ENCODE measurements at regions not wholly inside any gene's neighbourhood (a gene's known extent, or its start where the extent isn't known, plus 50 kb on each side); places are given as distances from the start of the nearest gene placed in this dataset.
"Not testable (repeated sequence)": the region's sequence is repeated elsewhere in the genome, so short reads cannot be mapped to it uniquely, and the experiment has no call there.

- FAIRE-seq: no peak
Measured at GRCh38 chr16:75841517-75841916, 115.2 kb upstream of the CPHXL start.

GRCh38 chr16:75847172-75847571 lies 120.9 kb upstream of the CPHXL start:
- no peak for FAIRE-seq

GRCh38 chr16:75854152-75854551 lies 127.9 kb upstream of the CPHXL start:
- no peak for FAIRE-seq

GRCh38 chr16:75860326-75861053 lies 134.2 kb upstream of the CPHXL start:
- FAIRE-seq: no peak

- FAIRE-seq: no peak
Measured at GRCh38 chr16:75861311-75862097, 135.2 kb upstream of the CPHXL start.

GRCh38 chr16:75862098-75862386 lies 135.8 kb upstream of the CPHXL start:
- no peak for FAIRE-seq

DNA sequence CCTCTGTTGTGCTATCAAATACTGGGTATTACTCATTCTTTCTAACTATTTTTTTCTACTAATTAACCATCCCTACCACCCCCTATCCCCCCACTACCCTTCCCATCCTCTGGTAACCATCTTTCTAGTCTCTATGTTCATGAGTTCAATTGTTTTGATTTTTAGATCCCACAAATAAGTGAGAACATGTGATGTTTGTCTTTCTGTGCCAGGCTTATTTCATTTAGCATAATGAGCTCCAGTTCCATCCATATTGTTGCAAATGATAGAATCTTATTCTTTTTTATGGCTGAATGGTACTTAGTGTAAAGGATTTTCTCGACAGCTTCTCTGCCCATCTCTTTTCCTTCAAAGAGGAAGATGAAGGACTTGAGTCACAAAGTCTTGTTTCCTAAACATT lies 138.0 kb upstream of the CPHXL start:
- FAIRE-seq: no peak

- no peak for FAIRE-seq
Measured at GRCh38 chr16:75865736-75866135, 139.4 kb upstream of the CPHXL start.

DNA sequence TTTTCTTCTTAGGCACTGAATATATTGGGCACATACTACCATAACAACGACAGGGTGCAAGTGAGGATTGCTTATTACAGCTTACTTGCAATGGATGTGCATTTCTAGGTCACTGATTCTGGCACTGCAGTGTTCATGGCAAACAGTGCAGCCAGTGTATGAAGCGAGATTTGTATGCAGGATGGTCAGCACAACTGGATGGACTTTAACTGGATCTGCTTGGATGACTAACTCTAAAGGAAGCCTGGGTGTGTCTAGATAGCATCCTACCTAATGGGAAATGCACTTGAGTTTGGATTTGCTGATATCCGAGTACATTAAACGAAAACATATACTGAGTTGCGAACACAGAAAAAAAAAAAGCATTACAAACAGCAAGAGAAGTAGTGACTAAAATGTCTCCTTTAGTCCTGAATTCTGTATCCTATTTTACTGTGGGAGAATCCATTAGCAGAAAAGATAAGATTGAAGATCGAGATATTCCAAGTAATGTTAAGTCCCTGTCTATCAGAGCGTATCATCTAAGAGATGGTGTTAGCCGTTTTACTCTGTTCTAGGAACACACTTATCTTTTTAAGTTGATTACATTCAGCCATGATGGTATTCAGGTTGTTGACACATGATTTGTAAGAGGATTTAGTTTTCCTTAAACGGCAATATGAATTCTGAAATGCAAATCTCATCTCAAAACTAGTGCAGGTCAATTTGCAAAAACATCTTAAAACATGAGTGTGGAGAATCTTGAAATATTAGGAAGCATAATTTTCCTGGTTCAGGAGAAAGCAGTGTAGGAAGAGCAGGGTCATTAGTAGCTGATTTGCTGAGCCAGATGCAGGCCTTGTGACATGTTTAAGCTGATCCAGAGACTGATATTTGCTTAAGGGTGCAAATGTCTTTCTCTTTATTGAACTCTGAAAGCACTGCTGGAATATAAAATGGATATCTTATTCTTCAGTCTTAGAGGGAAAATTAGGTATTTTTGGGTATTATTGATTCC lies 142.6 kb upstream of the CPHXL start:
- FAIRE-seq: no peak

DNA sequence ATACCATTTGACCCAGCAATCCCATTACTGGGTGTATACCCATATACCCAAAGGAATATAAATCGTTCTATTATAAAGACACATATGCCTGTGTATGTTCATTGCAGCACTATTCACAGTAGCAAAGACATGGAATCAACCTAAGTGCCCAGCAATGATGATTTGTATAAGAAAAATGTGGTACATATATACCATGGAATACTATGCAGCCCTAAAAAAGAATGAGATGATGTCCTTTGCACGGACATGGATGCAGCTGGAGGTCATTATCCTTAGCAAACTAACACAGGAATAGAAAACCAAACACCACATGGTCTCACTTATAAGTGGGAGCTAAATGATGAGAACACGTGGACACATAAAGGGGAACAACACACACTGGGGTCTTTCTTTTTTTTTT lies 155.0 kb upstream of the CPHXL start:
- not testable (repeated sequence) for FAIRE-seq

DNA sequence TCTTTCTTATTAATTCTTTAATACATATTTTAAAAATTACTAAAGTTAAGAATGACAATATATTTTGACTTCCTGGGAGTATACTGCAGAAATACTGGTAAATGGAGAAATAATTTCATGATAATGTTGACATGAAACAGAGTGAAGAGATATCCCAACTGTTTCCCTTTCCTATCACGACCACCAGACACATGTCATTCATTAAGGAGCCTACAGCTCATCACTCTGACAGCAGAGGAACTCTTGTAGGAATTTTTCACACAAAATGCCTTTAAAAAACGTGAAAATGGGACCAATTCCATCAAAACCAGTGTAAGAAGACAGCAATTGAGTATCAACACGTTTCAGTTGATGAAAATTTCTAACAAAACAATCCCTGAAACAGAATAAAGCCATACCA lies 172.9 kb upstream of the CPHXL start:
- FAIRE-seq: no peak

GRCh38 chr16:75908331-75909117 lies 182.2 kb upstream of the CPHXL start:
- no peak for FAIRE-seq

- no peak for FAIRE-seq
Measured at GRCh38 chr16:75909746-75910145, 183.5 kb upstream of the CPHXL start.

GRCh38 chr16:75911896-75912295 lies 185.6 kb upstream of the CPHXL start:
- no peak for FAIRE-seq

- FAIRE-seq: no peak
Measured at GRCh38 chr16:75913958-75914357, 187.7 kb upstream of the CPHXL start.

DNA sequence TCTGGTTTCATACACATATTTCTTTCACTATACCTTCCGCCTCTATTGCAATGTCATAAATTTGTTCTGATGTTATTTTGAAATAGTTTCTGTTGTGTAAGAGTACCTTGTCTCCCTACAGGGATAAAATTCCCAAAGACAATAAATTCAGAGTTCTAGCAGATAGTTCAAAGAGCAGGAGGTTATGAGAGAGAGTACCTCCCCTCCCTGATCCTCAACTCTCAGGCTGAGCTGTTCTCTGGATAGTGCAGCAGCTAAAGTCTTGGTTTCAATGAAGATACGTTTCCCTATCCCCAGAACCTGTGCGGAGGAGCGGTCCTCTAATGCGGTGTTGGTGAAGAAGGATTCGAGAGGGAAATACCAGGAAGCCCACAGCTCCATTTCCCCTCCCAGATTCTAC lies 190.2 kb upstream of the CPHXL start:
- no peak for FAIRE-seq

- no peak for FAIRE-seq
Measured at GRCh38 chr16:75918109-75918508, 191.8 kb upstream of the CPHXL start.

DNA sequence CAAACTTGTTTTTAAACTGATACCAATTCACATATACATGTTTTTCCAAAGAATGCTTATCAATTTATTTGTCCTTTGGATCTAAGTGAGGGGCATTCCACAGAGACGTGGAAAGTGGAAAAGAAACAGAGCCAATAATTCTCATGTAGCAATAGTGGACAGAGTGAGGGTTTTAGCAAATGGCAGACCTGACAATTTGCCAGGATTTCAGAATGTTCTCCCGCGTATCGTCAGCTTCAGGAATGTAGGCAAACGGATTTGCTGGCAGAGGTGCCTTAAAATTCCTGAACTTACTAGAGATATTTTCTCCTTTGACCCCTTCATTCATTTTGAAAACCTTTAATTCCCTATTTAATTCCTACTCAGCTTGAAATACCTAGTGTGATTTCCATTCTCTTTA lies 193.4 kb upstream of the CPHXL start:
- FAIRE-seq: no peak

DNA sequence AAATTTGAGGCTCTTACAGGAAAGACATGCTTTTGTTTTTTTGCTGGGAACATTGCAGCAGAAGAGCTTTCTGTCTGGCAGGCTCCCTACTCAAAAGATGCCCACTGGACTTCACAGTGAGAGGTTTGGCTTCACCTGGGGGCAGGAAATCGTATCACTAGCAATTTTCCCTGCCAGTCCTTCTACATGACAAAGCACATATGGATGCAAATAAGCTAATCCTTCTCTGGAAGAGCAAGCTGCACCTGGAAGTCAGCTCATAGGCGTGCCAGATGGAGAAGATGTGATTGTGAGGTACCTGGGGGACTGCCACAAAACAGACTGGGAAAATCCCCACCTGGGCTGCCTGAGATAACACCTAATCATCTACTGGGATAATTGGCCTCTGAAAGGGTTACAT lies 195.0 kb upstream of the CPHXL start:
- FAIRE-seq: no peak

GRCh38 chr16:75922250-75922649 lies 196.0 kb upstream of the CPHXL start:
- FAIRE-seq: no peak

- no peak for FAIRE-seq
Measured at GRCh38 chr16:75924397-75924796, 198.1 kb upstream of the CPHXL start.

GRCh38 chr16:75927810-75928209 lies 201.5 kb upstream of the CPHXL start:
- FAIRE-seq: no peak

GRCh38 chr16:75928295-75928694 lies 202.0 kb upstream of the CPHXL start:
- no peak for FAIRE-seq
